PC-3 (cell line): ENCODE measurements at regions not wholly inside any gene's neighbourhood (a gene's known extent, or its start where the extent isn't known, plus 50 kb on each side); places are given as distances from the start of the nearest gene placed in this dataset.

Source experiments
- ATAC-seq: fragments of 200-7000 bp; cut with Tn5 transposase; 2 replicates; pipeline ENCODE4 v1.9.1; 2020; ENCODE audit warnings: mild to moderate bottlenecking, moderate library complexity
- BruUV-seq: library from RNA; stranded (reverse); fragments of 400-500 nt; replicated peaks from 2 replicates; lab custom pipeline; 2021; lab: Mats Ljungman, UMichigan
- CTCF ChIA-PET: fragments of 300-600 bp; sonication (Branson Sonifier 250); formaldehyde crosslinking; loops from one replicate; lab custom pipeline; 2022; ENCODE audit warnings: antibody characterized with exemption; lab: Charles Lee
- POLR2A ChIA-PET: fragments of 300-600 bp; sonication (Branson Sonifier 250); formaldehyde crosslinking; loops from one replicate; lab custom pipeline; 2022; ENCODE audit warnings: antibody characterized with exemption; ENCODE audit not compliant: unreplicated experiment; lab: Charles Lee
- DNase-seq: peaks from one replicate; pipeline ENCODE4 v3.0.0-alpha.2; 2015
- H2AFZ ChIP-seq: fragments of 300-600 bp; sonication (generic); 2 replicates; pipeline ENCODE4 v1.6.0; 2016; ENCODE audit warnings: antibody characterized with exemption, low read length
- H3F3A ChIP-seq: fragments of 300-600 bp; sonication (generic); one replicate; pipeline ENCODE4 v1.6.0; 2017; ENCODE audit warnings: antibody characterized with exemption, low read length, control low read depth, mild to moderate bottlenecking; ENCODE audit not compliant: unreplicated experiment
- H3K27ac ChIP-seq: fragments of 300-600 bp; sonication (generic); 2 replicates; pipeline ENCODE4 v1.5.1; 2016; ENCODE audit warnings: mild to moderate bottlenecking, low read length
- H3K27me3 ChIP-seq: fragments of 300-600 bp; sonication (generic); 2 replicates; pipeline ENCODE4 v1.6.1; 2016; ENCODE audit warnings: low read length, mixed read lengths
- H3K36me3 ChIP-seq: fragments of 300-600 bp; sonication (generic); 2 replicates; pipeline ENCODE4 v1.6.1; 2016; ENCODE audit warnings: low read depth, mixed run types, low read length, mixed read lengths
- H3K4me1 ChIP-seq: fragments of 300-600 bp; sonication (generic); 2 replicates; pipeline ENCODE4 v1.5.1; 2016; ENCODE audit warnings: low read length; ENCODE audit not compliant: insufficient read depth
- H3K4me2 ChIP-seq: fragments of 300-600 bp; sonication (generic); 2 replicates; pipeline ENCODE4 v1.6.0; 2016; ENCODE audit warnings: low read length
- H3K4me3 ChIP-seq: fragments of 300-600 bp; sonication (generic); 2 replicates; pipeline ENCODE4 v1.5.1; 2016; ENCODE audit warnings: mild to moderate bottlenecking, low read length, mixed read lengths
- H3K79me2 ChIP-seq: fragments of 300-600 bp; sonication (generic); 2 replicates; pipeline ENCODE4 v1.6.1; 2017; ENCODE audit warnings: low read length, mixed read lengths
- H3K9ac ChIP-seq: fragments of 300-600 bp; sonication (generic); 2 replicates; pipeline ENCODE4 v1.6.0; 2016; ENCODE audit warnings: mild to moderate bottlenecking, low read length
- H3K9me2 ChIP-seq: fragments of 300-600 bp; sonication (generic); replicated peaks from 2 replicates; pipeline ENCODE4 v1.6.1; 2016; ENCODE audit warnings: mixed run types, low read length, mixed read lengths
- H3K9me3 ChIP-seq: fragments of 300-600 bp; sonication (generic); 2 replicates; pipeline ENCODE4 v1.6.1; 2016; ENCODE audit warnings: low read length, mixed read lengths
- H4K20me1 ChIP-seq: fragments of 300-600 bp; sonication (generic); 2 replicates; pipeline ENCODE4 v1.6.1; 2016; ENCODE audit warnings: low read length, mixed read lengths
- EZH2 ChIP-seq: fragments of 300-600 bp; sonication (generic); IDR thresholded peaks from one replicate; pipeline ENCODE4 v1.6.1; 2017; ENCODE audit warnings: antibody characterized with exemption, mild to moderate bottlenecking, low read length; ENCODE audit not compliant: unreplicated experiment
- EZH2phosphoT487 ChIP-seq: fragments of 300-600 bp; sonication (generic); IDR thresholded peaks from 2 replicates; pipeline ENCODE4 v1.6.1; 2018; ENCODE audit warnings: mild to moderate bottlenecking, antibody characterized with exemption, low read length, borderline replicate concordance
- intact Hi-C: fragments of 100-400 bp; cut with micrococcal nuclease; formaldehyde crosslinking; loops from 2 replicates; pipeline ENCODE4 v1.9.0; 2023
- TF ChIP-seq, protein P1 (sequence below): fragments of 300-600 bp; sonication (generic); conservative IDR thresholded peaks from 2 replicates; pipeline ENCODE4 v1.5.1; 2017; ENCODE audit warnings: antibody characterized with exemption, low read depth, mild to moderate bottlenecking, low read length

GRCh38 chr10:10610171-10610570 is 407.5 kb upstream of the CELF2 start:
- no TSS peak for BruUV-seq
- POLR2A ChIA-PET = no interaction called here
- Histone ChIP-seq H3K9me2 (no peaks in the 10 kb centered on the region), H3K36me3 (no peaks in the 10 kb centered on the region), H3K27ac (no peak overlapping the region), H2AFZ (no peak overlapping the region), H3K9me3 (no peaks in the 10 kb centered on the region), H3K4me2 (no peak overlapping the region), H4K20me1 (no peaks in the 10 kb centered on the region), H3K9ac (no peak overlapping the region), H3K4me1 (no peaks in the 10 kb centered on the region), H3K4me3 (no peak overlapping the region), H3F3A (no peaks in the 10 kb centered on the region), H3K79me2 (no peaks in the 10 kb centered on the region), H3K27me3 (no peaks in the 10 kb centered on the region)
- CTCF ChIA-PET = no interaction called here
- TF ChIP-seq EZH2 (no peak), EZH2phosphoT487 (no peak)
- intact Hi-C loops = no loop called here
- DNase-seq (no peak), ATAC-seq (no peak)

GRCh38 chr10:10612151-10612550 is 405.5 kb upstream of the CELF2 start:
- no peak overlapping the region for H3K4me3 ChIP-seq
- no peaks in the 10 kb centered on the region for H3K79me2 ChIP-seq
- CTCF ChIA-PET = no interaction called here
- no peaks in the 10 kb centered on the region for H3F3A ChIP-seq
- H3K9me3 ChIP-seq = no peaks in the 10 kb centered on the region
- H4K20me1 ChIP-seq = no peaks in the 10 kb centered on the region
- ATAC-seq (no peak), DNase-seq (no peak)
- no peaks in the 10 kb centered on the region for H3K36me3 ChIP-seq
- no peaks in the 10 kb centered on the region for H3K9me2 ChIP-seq
- no TSS peak for BruUV-seq
- intact Hi-C loops = no loop called here
- POLR2A ChIA-PET = no interaction called here
- no peaks in the 10 kb centered on the region for H3K27me3 ChIP-seq
- H3K9ac ChIP-seq = no peak overlapping the region
- no peak overlapping the region for H3K27ac ChIP-seq
- no peak for TF ChIP-seq EZH2
- TF ChIP-seq EZH2phosphoT487 = no peak
- TF ChIP-seq, protein P1, sequence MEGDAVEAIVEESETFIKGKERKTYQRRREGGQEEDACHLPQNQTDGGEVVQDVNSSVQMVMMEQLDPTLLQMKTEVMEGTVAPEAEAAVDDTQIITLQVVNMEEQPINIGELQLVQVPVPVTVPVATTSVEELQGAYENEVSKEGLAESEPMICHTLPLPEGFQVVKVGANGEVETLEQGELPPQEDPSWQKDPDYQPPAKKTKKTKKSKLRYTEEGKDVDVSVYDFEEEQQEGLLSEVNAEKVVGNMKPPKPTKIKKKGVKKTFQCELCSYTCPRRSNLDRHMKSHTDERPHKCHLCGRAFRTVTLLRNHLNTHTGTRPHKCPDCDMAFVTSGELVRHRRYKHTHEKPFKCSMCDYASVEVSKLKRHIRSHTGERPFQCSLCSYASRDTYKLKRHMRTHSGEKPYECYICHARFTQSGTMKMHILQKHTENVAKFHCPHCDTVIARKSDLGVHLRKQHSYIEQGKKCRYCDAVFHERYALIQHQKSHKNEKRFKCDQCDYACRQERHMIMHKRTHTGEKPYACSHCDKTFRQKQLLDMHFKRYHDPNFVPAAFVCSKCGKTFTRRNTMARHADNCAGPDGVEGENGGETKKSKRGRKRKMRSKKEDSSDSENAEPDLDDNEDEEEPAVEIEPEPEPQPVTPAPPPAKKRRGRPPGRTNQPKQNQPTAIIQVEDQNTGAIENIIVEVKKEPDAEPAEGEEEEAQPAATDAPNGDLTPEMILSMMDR = no peak
- no peak overlapping the region for H3K4me2 ChIP-seq
- no peaks in the 10 kb centered on the region for H3K4me1 ChIP-seq
- no peak overlapping the region for H2AFZ ChIP-seq

GRCh38 chr10:10613656-10614244 is 403.9 kb upstream of the CELF2 start:
- no peaks in the 10 kb centered on the region for H3K36me3 ChIP-seq
- CTCF ChIA-PET = no interaction called here
- intact Hi-C loops = no loop called here
- H3K4me3 ChIP-seq = no peak overlapping the region
- H3K27ac ChIP-seq = no peak overlapping the region
- no peak for ATAC-seq
- no peaks in the 10 kb centered on the region for H3K79me2 ChIP-seq
- no peaks in the 10 kb centered on the region for H3K9me3 ChIP-seq
- H3K27me3 ChIP-seq = no peaks in the 10 kb centered on the region
- no TSS peak for BruUV-seq
- no peak overlapping the region for H3K4me2 ChIP-seq
- no peak overlapping the region for H3K9ac ChIP-seq
- TF ChIP-seq EZH2 (no peak), EZH2phosphoT487 (no peak)
- TF ChIP-seq, protein P1 = no peak
- H2AFZ ChIP-seq = no peak overlapping the region
- H3K4me1 ChIP-seq = no peaks in the 10 kb centered on the region
- no peaks in the 10 kb centered on the region for H3F3A ChIP-seq
- POLR2A ChIA-PET = no interaction called here
- no peaks in the 10 kb centered on the region for H3K9me2 ChIP-seq
- no peak for DNase-seq
- no peaks in the 10 kb centered on the region for H4K20me1 ChIP-seq
